BJ (cell line): ENCODE measurements at regions not wholly inside any gene's neighbourhood (a gene's known extent, or its start where the extent isn't known, plus 50 kb on each side); places are given as distances from the start of the nearest gene placed in this dataset.

Source experiments
- CTCF ChIA-PET: fragments of 350-600 bp; formaldehyde crosslinking; extraction: SDS; loops from one replicate; lab custom pipeline; 2021; ENCODE audit warnings: antibody characterized with exemption, inconsistent platforms; lab: Yijun Ruan, JAX
- POLR2A ChIA-PET: fragments of 300-600 bp; sonication (Branson Sonifier 250); formaldehyde crosslinking; extraction: SDS; loops from one replicate; lab custom pipeline; 2021; ENCODE audit warnings: antibody characterized with exemption; lab: Charles Lee
- DNase-seq: peaks from one replicate; pipeline ENCODE4 v3.0.0-alpha.2; 2011; ENCODE audit warnings: low read depth
- H3K27me3 ChIP-seq: 2 replicates; pipeline ENCODE4 v1.6.0; 2011; ENCODE audit warnings: low read length; ENCODE audit not compliant: control insufficient read depth, insufficient read depth
- H3K36me3 ChIP-seq: 2 replicates; pipeline ENCODE4 v1.5.1; 2011; ENCODE audit warnings: low read length; ENCODE audit not compliant: control insufficient read depth, insufficient read depth
- H3K4me3 ChIP-seq: 2 replicates; pipeline ENCODE4 v1.5.1; 2011; ENCODE audit warnings: low read depth, mild to moderate bottlenecking, control low read depth, low read length
- CTCF ChIP-seq: IDR thresholded peaks from 2 replicates; pipeline ENCODE4 v1.5.1; 2011; ENCODE audit warnings: low read depth, mild to moderate bottlenecking, control low read depth, inconsistent platforms, low read length, moderate library complexity; ENCODE audit not compliant: insufficient read depth

GRCh38 chr4:165604181-165604580, 225.4 kb downstream of the CPE start:
- no peak for TF ChIP-seq CTCF
- no peak for DNase-seq
- Histone ChIP-seq H3K36me3 (no peaks in the 10 kb centered on the region), H3K27me3 (no peaks in the 10 kb centered on the region), H3K4me3 (no peak overlapping the region)
- POLR2A ChIA-PET: no interaction called here
- CTCF ChIA-PET: no interaction called here

- Histone ChIP-seq H3K4me3 (no peak overlapping the region), H3K36me3 (no peaks in the 10 kb centered on the region), H3K27me3 (no peaks in the 10 kb centered on the region)
- DNase-seq: no peak
- CTCF ChIA-PET: no interaction called here
- POLR2A ChIA-PET: no interaction called here
- TF ChIP-seq CTCF: no peak
These were observed 227.0 kb downstream of the CPE start for GRCh38 chr4:165605811-165606210.

GRCh38 chr4:165606465-165607205, 227.8 kb downstream of the CPE start:
- CTCF ChIA-PET: no interaction called here
- Histone ChIP-seq H3K36me3 (no peaks in the 10 kb centered on the region), H3K4me3 (no peak overlapping the region), H3K27me3 (no peaks in the 10 kb centered on the region)
- TF ChIP-seq CTCF: no peak
- POLR2A ChIA-PET: no interaction called here
- DNase-seq: no peak

- Histone ChIP-seq H3K27me3 (no peaks in the 10 kb centered on the region), H3K4me3 (no peak overlapping the region), H3K36me3 (no peaks in the 10 kb centered on the region)
- TF ChIP-seq CTCF: no peak
- CTCF ChIA-PET: no interaction called here
- POLR2A ChIA-PET: no interaction called here
- no peak for DNase-seq
These were observed 230.8 kb downstream of the CPE start for GRCh38 chr4:165609653-165610052.

- POLR2A ChIA-PET: no interaction called here
- no peak for DNase-seq
- no peaks in the 10 kb centered on the region for H3K27me3 ChIP-seq
- no peaks in the 10 kb centered on the region for H3K36me3 ChIP-seq
- CTCF ChIA-PET: no interaction called here
- TF ChIP-seq CTCF: no peak
- H3K4me3 ChIP-seq: no peak overlapping the region
These were observed 232.1 kb downstream of the CPE start for GRCh38 chr4:165610679-165611437.
